H9 (cell line): ENCODE measurements at regions not wholly inside any gene's neighbourhood (a gene's known extent, or its start where the extent isn't known, plus 50 kb on each side); places are given as distances from the start of the nearest gene placed in this dataset.

Experiments used
- DNase-seq: peaks from one replicate; pipeline ENCODE4 v3.0.0-alpha.2; 2017
- H2AFZ ChIP-seq: one replicate; pipeline ENCODE4 v1.6.1; 2013; ENCODE audit warnings: mild to moderate bottlenecking, low read length, control low read depth, moderate library complexity
- H2AK5ac ChIP-seq: 2 replicates; pipeline ENCODE4 v1.6.1; 2013; ENCODE audit warnings: low read length, control low read depth, mixed read lengths; ENCODE audit not compliant: insufficient read length
- H2BK120ac ChIP-seq: one replicate; pipeline ENCODE4 v1.6.1; 2013; ENCODE audit warnings: low read depth, mild to moderate bottlenecking, low read length, control low read depth, inconsistent platforms; ENCODE audit not compliant: poor library complexity, severe bottlenecking
- H2BK12ac ChIP-seq: 2 replicates; pipeline ENCODE4 v1.6.1; 2013; ENCODE audit warnings: low read length, control low read depth, mixed read lengths, low read depth; ENCODE audit not compliant: insufficient read length
- H2BK15ac ChIP-seq: 2 replicates; pipeline ENCODE4 v1.6.1; 2013; ENCODE audit warnings: low read depth, low read length, control low read depth
- H2BK20ac ChIP-seq: one replicate; pipeline ENCODE4 v1.6.1; 2013; ENCODE audit warnings: low read depth, mild to moderate bottlenecking, low read length, control low read depth, inconsistent platforms; ENCODE audit not compliant: poor library complexity, severe bottlenecking
- H2BK5ac ChIP-seq: 2 replicates; pipeline ENCODE4 v1.6.1; 2013; ENCODE audit warnings: low read length, control low read depth, mixed read lengths; ENCODE audit not compliant: insufficient read length
- H3K14ac ChIP-seq: 2 replicates; pipeline ENCODE4 v1.6.1; 2013; ENCODE audit warnings: low read length, control low read depth; ENCODE audit not compliant: insufficient read depth
- H3K18ac ChIP-seq: 2 replicates; pipeline ENCODE4 v1.6.1; 2013; ENCODE audit warnings: low read depth, mild to moderate bottlenecking, mixed read lengths, low read length, control low read depth; ENCODE audit not compliant: insufficient read length
- H3K23ac ChIP-seq: 2 replicates; pipeline ENCODE4 v1.6.1; 2013; ENCODE audit warnings: low read length, control low read depth, mixed read lengths, low read depth; ENCODE audit not compliant: insufficient read length
- H3K23me2 ChIP-seq: 2 replicates; pipeline ENCODE4 v1.6.1; 2013; ENCODE audit warnings: low read depth, mild to moderate bottlenecking, mixed read lengths, low read length, control low read depth; ENCODE audit not compliant: insufficient read length, poor library complexity, severe bottlenecking
- H3K27ac ChIP-seq: 2 replicates; pipeline ENCODE4 v1.5.1; 2013; ENCODE audit warnings: low read length, control low read depth, mixed read lengths, low read depth; ENCODE audit not compliant: insufficient read length
- H3K27me3 ChIP-seq: 2 replicates; pipeline ENCODE4 v1.6.1; 2013; ENCODE audit warnings: low read length, control low read depth, inconsistent platforms; ENCODE audit not compliant: insufficient read depth
- H3K4ac ChIP-seq: 2 replicates; pipeline ENCODE4 v1.6.1; 2013; ENCODE audit warnings: low read depth, mild to moderate bottlenecking, control low read depth, inconsistent platforms, low read length, moderate library complexity
- H3K4me1 ChIP-seq: 2 replicates; pipeline ENCODE4 v1.6.1; 2013; ENCODE audit warnings: low read length, control low read depth, inconsistent platforms; ENCODE audit not compliant: insufficient read depth
- H3K4me2 ChIP-seq: 2 replicates; pipeline ENCODE4 v1.6.1; 2013; ENCODE audit warnings: low read length, control low read depth, mixed read lengths; ENCODE audit not compliant: insufficient read length, insufficient read depth
- H3K56ac ChIP-seq: 2 replicates; pipeline ENCODE4 v1.6.1; 2013; ENCODE audit warnings: low read depth, mild to moderate bottlenecking, mixed read lengths, low read length, control low read depth; ENCODE audit not compliant: insufficient read length
- H3K79me1 ChIP-seq: 2 replicates; pipeline ENCODE4 v1.6.1; 2013; ENCODE audit warnings: low read depth, mild to moderate bottlenecking, moderate library complexity, low read length, control low read depth, inconsistent platforms; ENCODE audit not compliant: insufficient read depth, poor library complexity, severe bottlenecking
- H3K79me2 ChIP-seq: 2 replicates; pipeline ENCODE4 v1.6.1; 2013; ENCODE audit warnings: low read length, control low read depth, inconsistent platforms; ENCODE audit not compliant: insufficient read depth
- H3K9ac ChIP-seq: 2 replicates; pipeline ENCODE4 v1.6.1; 2013; ENCODE audit warnings: low read length, control low read depth, mixed read lengths; ENCODE audit not compliant: insufficient read length; ENCODE audit errors: extremely low read depth
- H3K9me3 ChIP-seq: one replicate; pipeline ENCODE4 v1.6.1; 2013; ENCODE audit warnings: low read depth, low read length, inconsistent platforms; ENCODE audit not compliant: control insufficient read depth
- H3T11ph ChIP-seq: one replicate; pipeline ENCODE4 v1.6.1; 2013; ENCODE audit warnings: mild to moderate bottlenecking, low read length, control low read depth, inconsistent platforms
- H4K20me1 ChIP-seq: one replicate; pipeline ENCODE4 v1.6.1; 2013; ENCODE audit not compliant: control insufficient read depth, insufficient read length, insufficient read depth
- H4K5ac ChIP-seq: 2 replicates; pipeline ENCODE4 v1.6.1; 2013; ENCODE audit warnings: low read depth, mild to moderate bottlenecking, mixed read lengths, low read length, control low read depth; ENCODE audit not compliant: insufficient read length
- H4K8ac ChIP-seq: replicated peaks from 2 replicates; pipeline ENCODE4 v1.6.1; 2013; ENCODE audit warnings: low read length, control low read depth, mixed read lengths, low read depth; ENCODE audit not compliant: insufficient read length
- H4K91ac ChIP-seq: 2 replicates; pipeline ENCODE4 v1.6.1; 2013; ENCODE audit warnings: low read depth, mild to moderate bottlenecking, moderate library complexity, mixed read lengths, low read length, control low read depth; ENCODE audit not compliant: insufficient read length
- H3K27ac Mint-ChIP-seq, 3 experiments: 2 replicates in 2 of 3; 3 replicates in 1 of 3; pipeline ENCODE4 v1.8.0; 2020 to 2021; ENCODE audit warnings: mixed read lengths in 3 of 3, mild to moderate bottlenecking in 1 of 3, moderate library complexity in 1 of 3
- H3K27me3 Mint-ChIP-seq: 2 replicates; pipeline ENCODE4 v1.8.0; 2021; ENCODE audit warnings: low read depth, mild to moderate bottlenecking, moderate library complexity, mixed read lengths
- H3K36me3 Mint-ChIP-seq, 3 experiments: 2 replicates in 2 of 3; 3 replicates in 1 of 3; pipeline ENCODE4 v1.8.0; 2020 to 2021; ENCODE audit warnings: low read depth in 3 of 3, mixed read lengths in 3 of 3; ENCODE audit not compliant: insufficient read depth in 1 of 3
- H3K4me1 Mint-ChIP-seq, 2 experiments: 2 replicates each; pipeline ENCODE4 v1.8.0; 2020; ENCODE audit warnings: mixed read lengths in 2 of 2
- H3K4me3 Mint-ChIP-seq, 2 experiments: 2 replicates in 1 of 2; 3 replicates in 1 of 2; pipeline ENCODE4 v1.8.0; 2020 to 2021; ENCODE audit warnings: mild to moderate bottlenecking in 2 of 2, mixed read lengths in 2 of 2, moderate library complexity in 1 of 2
- H3K9me3 Mint-ChIP-seq, 2 experiments: 2 replicates in 1 of 2; 3 replicates in 1 of 2; pipeline ENCODE4 v1.8.0; 2020; ENCODE audit warnings: mild to moderate bottlenecking in 2 of 2, mixed read lengths in 2 of 2, moderate library complexity in 1 of 2
- WGBS: extraction: QIAGEN DNeasy Blood & Tissue Kit; methylation state at CpG from one replicate; pipeline ENCODE4 v1.1.7; 2013; ENCODE audit warnings: missing lambda C conversion rate, low lambda C conversion rate, mixed read lengths; ENCODE audit not compliant: insufficient read length; ENCODE audit errors: extremely low coverage; 5-methylcytosine and 5-hydroxymethylcytosine counted together
- TF ChIP-seq, protein P1 (sequence below): fragments of 200-600 bp; sonication (generic); conservative IDR thresholded peaks from 3 replicates; pipeline ENCODE4 v1.8.0; 2021; ENCODE audit warnings: antibody characterized with exemption, mild to moderate bottlenecking

DNA sequence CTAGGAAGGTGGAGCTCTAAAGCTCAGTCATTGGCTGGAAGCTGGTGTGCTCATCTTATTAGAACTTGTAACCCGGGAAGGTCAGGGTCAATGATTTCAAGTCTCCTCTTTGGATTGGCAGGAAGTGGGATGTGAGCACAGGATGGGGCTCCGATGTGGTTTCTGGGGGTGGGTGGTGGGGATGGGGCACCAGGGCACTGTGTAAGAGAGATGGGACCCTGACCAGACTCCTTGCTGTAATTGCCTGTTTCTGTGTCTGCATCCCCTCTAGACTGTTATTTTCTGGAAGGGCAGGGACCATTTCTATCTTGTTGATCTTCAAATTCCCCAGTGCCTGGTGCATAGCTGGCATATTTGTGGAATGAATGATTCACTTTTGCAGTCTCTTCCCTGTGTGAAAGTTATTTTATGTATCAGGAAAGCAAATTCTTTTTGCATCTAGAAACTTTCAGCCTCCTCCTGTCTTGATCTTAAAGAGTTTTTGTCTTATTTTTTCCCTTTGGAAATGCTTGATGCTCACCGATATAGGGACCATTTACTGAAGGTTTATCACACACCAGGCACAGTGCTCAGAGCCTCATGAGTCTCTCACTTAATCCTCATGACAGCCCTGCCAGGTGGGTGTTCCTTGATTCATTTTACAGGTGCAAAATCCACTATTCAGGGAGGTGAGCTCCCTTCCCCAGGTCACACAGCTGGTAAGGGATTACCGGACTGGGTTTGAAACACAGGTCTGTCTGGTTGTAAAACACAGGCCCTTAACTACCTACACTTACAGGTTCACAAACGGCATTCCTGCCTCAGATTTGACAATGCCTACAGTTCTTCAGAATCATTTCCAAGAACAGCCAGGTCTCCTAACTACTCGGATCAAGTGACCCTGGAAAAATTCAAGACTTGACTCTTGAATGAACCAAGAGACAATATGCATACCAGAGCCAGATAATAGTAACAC, 86.9 kb upstream of the IGF1 start:
- Mint-ChIP-seq H3K27ac (0 out of 7 replicates have a peak overlapping the region, but pooled peaks of 1 of the 3 experiments have one; percentile 16), H3K9me3 (peaks cover 0 to 7% of the 10 kb centered on the region in 2 experiments; a peak in 1 of 5 replicates), H3K4me3 (no peak overlapping the region), H3K36me3 (peaks cover 0 to 7% (median 0%) of the 10 kb centered on the region in 3 experiments; a peak in 4 of 7 replicates), H3K27me3 (no peaks in the 10 kb centered on the region), H3K4me1 (peaks cover 13 to 18% of the 10 kb centered on the region in 2 experiments)
- no peaks in the 10 kb centered on the region for H3K9me3 ChIP-seq
- no peak overlapping the region for H3K14ac ChIP-seq
- TF ChIP-seq, protein P1, sequence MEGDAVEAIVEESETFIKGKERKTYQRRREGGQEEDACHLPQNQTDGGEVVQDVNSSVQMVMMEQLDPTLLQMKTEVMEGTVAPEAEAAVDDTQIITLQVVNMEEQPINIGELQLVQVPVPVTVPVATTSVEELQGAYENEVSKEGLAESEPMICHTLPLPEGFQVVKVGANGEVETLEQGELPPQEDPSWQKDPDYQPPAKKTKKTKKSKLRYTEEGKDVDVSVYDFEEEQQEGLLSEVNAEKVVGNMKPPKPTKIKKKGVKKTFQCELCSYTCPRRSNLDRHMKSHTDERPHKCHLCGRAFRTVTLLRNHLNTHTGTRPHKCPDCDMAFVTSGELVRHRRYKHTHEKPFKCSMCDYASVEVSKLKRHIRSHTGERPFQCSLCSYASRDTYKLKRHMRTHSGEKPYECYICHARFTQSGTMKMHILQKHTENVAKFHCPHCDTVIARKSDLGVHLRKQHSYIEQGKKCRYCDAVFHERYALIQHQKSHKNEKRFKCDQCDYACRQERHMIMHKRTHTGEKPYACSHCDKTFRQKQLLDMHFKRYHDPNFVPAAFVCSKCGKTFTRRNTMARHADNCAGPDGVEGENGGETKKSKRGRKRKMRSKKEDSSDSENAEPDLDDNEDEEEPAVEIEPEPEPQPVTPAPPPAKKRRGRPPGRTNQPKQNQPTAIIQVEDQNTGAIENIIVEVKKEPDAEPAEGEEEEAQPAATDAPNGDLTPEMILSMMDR: no peak
- no peak overlapping the region for H2AK5ac ChIP-seq
- H3K4ac ChIP-seq: no peak overlapping the region
- no peak overlapping the region for H3K56ac ChIP-seq
- 0 out of 2 replicates have a peak, but pooled peaks cover 4% of the 10 kb centered on the region for H3K4me1 ChIP-seq
- H4K91ac ChIP-seq: no peak overlapping the region
- no peak overlapping the region for H4K8ac ChIP-seq
- no peak overlapping the region for H2BK15ac ChIP-seq
- H3K18ac ChIP-seq: no peak overlapping the region
- no peak overlapping the region for H2BK20ac ChIP-seq
- no peak for DNase-seq
- no peak overlapping the region for H4K5ac ChIP-seq
- H2AFZ ChIP-seq: no peak overlapping the region
- H2BK5ac ChIP-seq: no peak overlapping the region
- no CpG with 5 or more reads among the region's 6 CpGs for WGBS
- no peaks in the 10 kb centered on the region for H3K79me2 ChIP-seq
- no peak overlapping the region for H3K23ac ChIP-seq
- no peaks in the 10 kb centered on the region for H3K23me2 ChIP-seq
- H4K20me1 ChIP-seq: no peaks in the 10 kb centered on the region
- H3K27ac ChIP-seq: no peak overlapping the region
- H3K4me2 ChIP-seq: no peak overlapping the region
- no peaks in the 10 kb centered on the region; the same call in 1 of the 2 replicates for H3K27me3 ChIP-seq
- H3K9ac ChIP-seq: no peak overlapping the region
- H3T11ph ChIP-seq: no peak overlapping the region
- no peaks in the 10 kb centered on the region for H3K79me1 ChIP-seq
- H2BK12ac ChIP-seq: no peak overlapping the region
- no peak overlapping the region for H2BK120ac ChIP-seq
